ENCODE measurements at regions not wholly inside any gene's neighbourhood (a gene's known extent, or its start where the extent isn't known, plus 50 kb on each side); places are given as distances from the start of the nearest gene placed in this dataset.
"Not testable (repeated sequence)": the region's sequence is repeated elsewhere in the genome, so short reads cannot be mapped to it uniquely, and the experiment has no call there.

DNA sequence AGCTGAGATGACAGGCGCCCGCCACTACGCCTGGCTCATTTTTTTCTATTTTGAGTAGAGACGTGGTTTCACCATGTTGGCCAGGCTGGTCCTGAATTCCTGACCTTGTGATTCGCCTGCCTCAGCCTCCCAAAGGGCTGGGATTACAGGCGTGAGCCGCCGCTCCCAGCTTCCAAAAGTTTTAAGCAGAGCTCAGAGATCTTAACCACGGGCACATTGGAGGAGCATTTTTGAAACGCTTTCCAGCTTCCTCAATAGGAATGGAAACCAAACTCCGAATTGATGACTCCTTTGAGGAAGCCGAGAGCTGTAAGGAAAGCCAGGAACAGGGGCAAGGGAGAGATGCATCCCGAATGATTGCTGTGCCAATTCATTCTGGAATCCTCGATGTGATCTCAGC is 63.8 kb upstream of the ALDH3B2 start:
- TF ChIP-seq, protein P1, sequence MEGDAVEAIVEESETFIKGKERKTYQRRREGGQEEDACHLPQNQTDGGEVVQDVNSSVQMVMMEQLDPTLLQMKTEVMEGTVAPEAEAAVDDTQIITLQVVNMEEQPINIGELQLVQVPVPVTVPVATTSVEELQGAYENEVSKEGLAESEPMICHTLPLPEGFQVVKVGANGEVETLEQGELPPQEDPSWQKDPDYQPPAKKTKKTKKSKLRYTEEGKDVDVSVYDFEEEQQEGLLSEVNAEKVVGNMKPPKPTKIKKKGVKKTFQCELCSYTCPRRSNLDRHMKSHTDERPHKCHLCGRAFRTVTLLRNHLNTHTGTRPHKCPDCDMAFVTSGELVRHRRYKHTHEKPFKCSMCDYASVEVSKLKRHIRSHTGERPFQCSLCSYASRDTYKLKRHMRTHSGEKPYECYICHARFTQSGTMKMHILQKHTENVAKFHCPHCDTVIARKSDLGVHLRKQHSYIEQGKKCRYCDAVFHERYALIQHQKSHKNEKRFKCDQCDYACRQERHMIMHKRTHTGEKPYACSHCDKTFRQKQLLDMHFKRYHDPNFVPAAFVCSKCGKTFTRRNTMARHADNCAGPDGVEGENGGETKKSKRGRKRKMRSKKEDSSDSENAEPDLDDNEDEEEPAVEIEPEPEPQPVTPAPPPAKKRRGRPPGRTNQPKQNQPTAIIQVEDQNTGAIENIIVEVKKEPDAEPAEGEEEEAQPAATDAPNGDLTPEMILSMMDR (IDR thresholded peaks at IDR 0.05) = not testable (repeated sequence)
- not testable (repeated sequence) for TF ChIP-seq POLR2A (IDR thresholded peaks at IDR 0.05)

Measured in esophagus squamous epithelium (tissue), 4 donors.